CD14-positive monocyte (primary cell): ENCODE measurements at regions not wholly inside any gene's neighbourhood (a gene's known extent, or its start where the extent isn't known, plus 50 kb on each side); places are given as distances from the start of the nearest gene placed in this dataset.

Experiments
- DNase-seq, 3 donors: peaks; one replicate each; pipeline ENCODE4 v3.0.0-alpha.2; 2011 to 2022
- H2AFZ ChIP-seq: 2 replicates; pipeline ENCODE4 v1.6.0; 2012; ENCODE audit warnings: mild to moderate bottlenecking, low read depth, low read length, inconsistent platforms; ENCODE audit not compliant: insufficient read depth, poor library complexity, severe bottlenecking
- H3K27ac ChIP-seq, 2 donors: 1 replicate in 1 of 2; 2 replicates in 1 of 2; pipeline ENCODE4 v1.5.1; 2012 to 2013; ENCODE audit warnings: low read length in 2 of 2, control low read depth in 1 of 2, inconsistent platforms in 1 of 2, low read depth in 1 of 2, mild to moderate bottlenecking in 1 of 2
- H3K27me3 ChIP-seq, 2 donors: one replicate each; pipeline versions ENCODE4 v1.6.0 to v1.6.1; 2011 to 2013; ENCODE audit warnings: low read length in 2 of 2; ENCODE audit not compliant: control insufficient read depth in 2 of 2, insufficient read depth in 2 of 2
- H3K36me3 ChIP-seq, 2 donors: replicated peaks in 1 of 2; 1 replicate in 1 of 2; 2 replicates in 1 of 2; pipeline versions ENCODE4 v1.5.1 to v1.6.1; 2012 to 2013; ENCODE audit warnings: low read length in 2 of 2, control low read depth in 1 of 2, inconsistent platforms in 1 of 2, mild to moderate bottlenecking in 1 of 2; ENCODE audit not compliant: insufficient read depth in 2 of 2, control insufficient read depth in 1 of 2
- H3K4me1 ChIP-seq, 2 donors: 1 replicate in 1 of 2; 2 replicates in 1 of 2; pipeline versions ENCODE4 v1.5.1 to v1.6.1; 2012 to 2013; ENCODE audit warnings: low read length in 2 of 2, control low read depth in 1 of 2, inconsistent platforms in 1 of 2, mild to moderate bottlenecking in 1 of 2, moderate library complexity in 1 of 2; ENCODE audit not compliant: insufficient read depth in 2 of 2, control insufficient read depth in 1 of 2
- H3K4me2 ChIP-seq: replicated peaks from 2 replicates; pipeline ENCODE3; 2012; ENCODE audit warnings: low read length, moderate library complexity, mild to moderate bottlenecking; ENCODE audit not compliant: poor library complexity, severe bottlenecking; ENCODE audit errors: extremely low read depth
- H3K4me3 ChIP-seq, 3 experiments: fragments of 200-600 bp in 1 of 3; sonication (generic) in 1 of 3; replicated peaks in 1 of 3; 1 replicate in 2 of 3; 2 replicates in 1 of 3; pipeline ENCODE4 v1.5.1; 2011 to 2013; ENCODE audit warnings: low read length in 3 of 3, mild to moderate bottlenecking in 3 of 3, control low read depth in 2 of 3, low read depth in 2 of 3, inconsistent platforms in 1 of 3, moderate library complexity in 1 of 3
- H3K79me2 ChIP-seq: 2 replicates; pipeline ENCODE4 v1.6.0; 2012; ENCODE audit warnings: mild to moderate bottlenecking, control low read depth, inconsistent platforms, low read length, moderate library complexity; ENCODE audit not compliant: insufficient read depth
- H3K9ac ChIP-seq: 2 replicates; pipeline ENCODE4 v1.6.0; 2017; ENCODE audit warnings: low read length, mild to moderate bottlenecking; ENCODE audit not compliant: insufficient read depth, poor library complexity, severe bottlenecking
- H3K9me3 ChIP-seq, 2 donors: replicated peaks in 1 of 2; 1 replicate in 1 of 2; 2 replicates in 1 of 2; pipeline versions ENCODE4 v1.5.1 to v1.6.1; 2012 to 2013; ENCODE audit warnings: low read length in 2 of 2, control low read depth in 1 of 2; ENCODE audit not compliant: control insufficient read depth in 1 of 2, insufficient read depth in 1 of 2
- H4K20me1 ChIP-seq: 2 replicates; pipeline ENCODE4 v1.6.0; 2012; ENCODE audit warnings: mild to moderate bottlenecking, low read length, control low read depth, moderate library complexity; ENCODE audit not compliant: insufficient read depth
- H3K27ac Mint-ChIP-seq, 7 donors: one replicate each; pipeline ENCODE4 v1.8.0; 2020; ENCODE audit warnings: mild to moderate bottlenecking in 7 of 7, mixed read lengths in 7 of 7, moderate library complexity in 6 of 7, inconsistent platforms in 2 of 7
- H3K27me3 Mint-ChIP-seq, 3 donors: one replicate each; pipeline ENCODE4 v1.8.0; 2021 to 2022; ENCODE audit warnings: low read depth in 3 of 3, mild to moderate bottlenecking in 3 of 3, mixed read lengths in 3 of 3, moderate library complexity in 3 of 3, inconsistent platforms in 1 of 3
- H3K36me3 Mint-ChIP-seq, 2 donors: one replicate each; pipeline ENCODE4 v1.8.0; 2020; ENCODE audit warnings: mixed read lengths in 2 of 2, inconsistent platforms in 1 of 2, mild to moderate bottlenecking in 1 of 2
- H3K4me1 Mint-ChIP-seq: one replicate; pipeline ENCODE4 v1.8.0; 2020; ENCODE audit warnings: mild to moderate bottlenecking, mixed read lengths
- H3K4me3 Mint-ChIP-seq, 2 donors: one replicate each; pipeline ENCODE4 v1.8.0; 2020; ENCODE audit warnings: mild to moderate bottlenecking in 2 of 2, mixed read lengths in 2 of 2, moderate library complexity in 1 of 2
- H3K9me3 Mint-ChIP-seq, 7 donors: one replicate each; pipeline ENCODE4 v1.8.0; 2020 to 2022; ENCODE audit warnings: mixed read lengths in 7 of 7, mild to moderate bottlenecking in 6 of 7, moderate library complexity in 6 of 7, inconsistent platforms in 2 of 7
- WGBS: methylation state at CpG from one replicate; pipeline ENCODE4 v1.1.5; 2013; ENCODE audit warnings: missing lambda C conversion rate; ENCODE audit not compliant: insufficient coverage; 5-methylcytosine and 5-hydroxymethylcytosine counted together
- intact Hi-C, 2 donors: fragments of 100-400 bp; cut with micrococcal nuclease; formaldehyde crosslinking; loops; one replicate each; pipeline versions ENCODE4 v1.15.0 to v1.15.1; 2023
- TF ChIP-seq, protein P1 (sequence below): fragments of 200-600 bp; IDR thresholded peaks from one replicate; pipeline ENCODE4 v1.8.0; 2022; ENCODE audit warnings: antibody characterized with exemption, mild to moderate bottlenecking

DNA sequence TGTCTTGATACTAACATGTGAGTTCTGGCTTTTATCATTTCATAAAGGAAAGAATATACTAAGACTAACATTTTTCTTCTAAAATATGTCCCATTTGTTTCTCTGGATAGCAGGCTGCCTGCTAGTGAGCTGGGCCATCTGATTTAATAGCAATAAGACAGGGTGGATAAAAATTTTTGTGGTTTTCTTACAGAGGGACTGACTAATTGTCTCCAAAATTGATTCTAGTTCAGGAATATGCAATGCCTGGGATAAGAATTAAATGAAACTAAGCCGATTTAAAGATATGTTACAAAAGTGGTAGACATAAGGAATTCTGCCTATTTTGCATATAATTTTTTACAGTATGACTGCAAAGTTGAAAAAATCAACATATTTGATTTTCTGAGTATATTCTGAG, 252.9 kb upstream of the NAV3 start:
- H3K36me3 Mint-ChIP-seq: no peaks in the 10 kb centered on the region
- Histone ChIP-seq H3K9ac (no peak overlapping the region), H3K4me2 (no peak overlapping the region), H3K27ac (no peak overlapping the region), H2AFZ (no peak overlapping the region), H3K4me1 (no peaks in the 10 kb centered on the region), H3K27me3 (no peaks in the 10 kb centered on the region), H4K20me1 (no peaks in the 10 kb centered on the region), H3K79me2 (no peaks in the 10 kb centered on the region), H3K36me3 (no peaks in the 10 kb centered on the region), H3K4me3 (no peak overlapping the region), H3K9me3 (no peaks in the 10 kb centered on the region)
- no peaks in the 10 kb centered on the region for H3K27me3 Mint-ChIP-seq
- TF ChIP-seq, protein P1, sequence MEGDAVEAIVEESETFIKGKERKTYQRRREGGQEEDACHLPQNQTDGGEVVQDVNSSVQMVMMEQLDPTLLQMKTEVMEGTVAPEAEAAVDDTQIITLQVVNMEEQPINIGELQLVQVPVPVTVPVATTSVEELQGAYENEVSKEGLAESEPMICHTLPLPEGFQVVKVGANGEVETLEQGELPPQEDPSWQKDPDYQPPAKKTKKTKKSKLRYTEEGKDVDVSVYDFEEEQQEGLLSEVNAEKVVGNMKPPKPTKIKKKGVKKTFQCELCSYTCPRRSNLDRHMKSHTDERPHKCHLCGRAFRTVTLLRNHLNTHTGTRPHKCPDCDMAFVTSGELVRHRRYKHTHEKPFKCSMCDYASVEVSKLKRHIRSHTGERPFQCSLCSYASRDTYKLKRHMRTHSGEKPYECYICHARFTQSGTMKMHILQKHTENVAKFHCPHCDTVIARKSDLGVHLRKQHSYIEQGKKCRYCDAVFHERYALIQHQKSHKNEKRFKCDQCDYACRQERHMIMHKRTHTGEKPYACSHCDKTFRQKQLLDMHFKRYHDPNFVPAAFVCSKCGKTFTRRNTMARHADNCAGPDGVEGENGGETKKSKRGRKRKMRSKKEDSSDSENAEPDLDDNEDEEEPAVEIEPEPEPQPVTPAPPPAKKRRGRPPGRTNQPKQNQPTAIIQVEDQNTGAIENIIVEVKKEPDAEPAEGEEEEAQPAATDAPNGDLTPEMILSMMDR: no peak
- no peak overlapping the region for H3K4me3 Mint-ChIP-seq
- no peaks in the 10 kb centered on the region for H3K4me1 Mint-ChIP-seq
- peaks cover 0 to 3% (median 0%) of the 10 kb centered on the region in 7 donors for H3K9me3 Mint-ChIP-seq
- no peak for DNase-seq
- intact Hi-C loops: no loop called here
- no CpG with 5 or more reads among the region's 1 CpG for WGBS
- no peak overlapping the region for H3K27ac Mint-ChIP-seq

DNA sequence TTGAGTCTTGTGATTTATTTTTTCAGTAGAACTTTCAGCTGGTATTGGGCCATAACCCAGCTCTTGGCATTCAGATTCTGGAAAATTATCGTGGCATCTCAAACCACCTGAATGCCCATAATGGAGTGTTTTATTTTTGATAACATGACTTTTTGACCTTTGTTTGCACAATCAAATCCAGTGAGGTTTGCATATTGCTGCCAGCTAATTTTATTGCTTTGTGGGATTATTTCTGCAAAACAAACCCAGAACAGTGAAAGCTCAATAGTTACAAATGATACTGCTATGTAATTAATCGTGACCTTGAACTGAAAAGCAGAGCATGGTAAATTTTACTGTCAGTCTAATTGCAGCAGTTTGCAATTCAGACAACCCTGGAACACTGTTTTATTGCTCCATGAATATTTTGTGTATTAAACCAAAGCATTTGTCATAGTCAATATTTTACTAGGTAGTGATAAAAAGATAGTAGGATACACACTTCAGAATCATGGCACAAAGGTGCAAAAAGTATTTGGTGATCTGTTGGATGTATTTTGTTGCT, 255.2 kb upstream of the NAV3 start:
- WGBS: no CpG with 5 or more reads among the region's 2 CpGs
- Histone ChIP-seq H3K4me3 (no peak overlapping the region), H3K9me3 (no peaks in the 10 kb centered on the region), H2AFZ (no peak overlapping the region), H3K4me2 (no peak overlapping the region), H3K27me3 (no peaks in the 10 kb centered on the region), H3K9ac (no peak overlapping the region), H3K79me2 (no peaks in the 10 kb centered on the region), H4K20me1 (no peaks in the 10 kb centered on the region), H3K27ac (no peak overlapping the region), H3K4me1 (no peaks in the 10 kb centered on the region), H3K36me3 (no peaks in the 10 kb centered on the region)
- Mint-ChIP-seq H3K4me1 (no peaks in the 10 kb centered on the region), H3K36me3 (no peaks in the 10 kb centered on the region), H3K27ac (no peak overlapping the region), H3K9me3 (peaks cover 0 to 3% (median 0%) of the 10 kb centered on the region in 7 donors), H3K27me3 (no peaks in the 10 kb centered on the region), H3K4me3 (no peak overlapping the region)
- intact Hi-C loops: no loop called here
- no peak for DNase-seq
- TF ChIP-seq, protein P1: no peak
